Amygdala (tissue), 56 donors: ENCODE measurements at regions not wholly inside any gene's neighbourhood (a gene's known extent, or its start where the extent isn't known, plus 50 kb on each side); places are given as distances from the start of the nearest gene placed in this dataset.
"Not testable (repeated sequence)": the region's sequence is repeated elsewhere in the genome, so short reads cannot be mapped to it uniquely, and the experiment has no call there.

Source experiments
- DNase-seq, 56 donors: peaks; one replicate each; lab custom pipeline; 2025; lab: John Stamatoyannopoulos, UW

GRCh38 chr7:51606601-51607154 is 290.1 kb upstream of the COBL start:
- no peak for DNase-seq

GRCh38 chr7:51602376-51602775 is 285.8 kb upstream of the COBL start:
- no peak for DNase-seq

GRCh38 chr7:51601461-51601860 is 284.9 kb upstream of the COBL start:
- no peak for DNase-seq

- DNase-seq: not testable (repeated sequence)
Observed at GRCh38 chr7:51599935-51600334, 283.3 kb upstream of the COBL start.

GRCh38 chr7:51593628-51594027 is 277.0 kb upstream of the COBL start:
- peak in 8 of 56 donors; percentile 1 to 50 (median 19) for DNase-seq

GRCh38 chr7:51592842-51593599 is 276.4 kb upstream of the COBL start:
- DNase-seq: no peak

GRCh38 chr7:51591223-51591622 is 274.6 kb upstream of the COBL start:
- DNase-seq: no peak

- DNase-seq: no peak
Observed at GRCh38 chr7:51590746-51591145, 274.1 kb upstream of the COBL start.

GRCh38 chr7:51589111-51589510 is 272.5 kb upstream of the COBL start:
- no peak for DNase-seq

- DNase-seq: no peak
Observed at GRCh38 chr7:51587604-51588003, 271.0 kb upstream of the COBL start.

- DNase-seq: no peak
Observed at GRCh38 chr7:51577390-51577789, 260.8 kb upstream of the COBL start.

- DNase-seq: no peak
Observed at GRCh38 chr7:51569581-51569980, 253.0 kb upstream of the COBL start.

GRCh38 chr7:51569176-51569575 is 252.6 kb upstream of the COBL start:
- no peak for DNase-seq

- DNase-seq: no peak
Observed at GRCh38 chr7:51551070-51551469, 234.5 kb upstream of the COBL start.

GRCh38 chr7:51545131-51545530 is 228.5 kb upstream of the COBL start:
- no peak for DNase-seq

GRCh38 chr7:51543801-51544553 is 227.4 kb upstream of the COBL start:
- no peak for DNase-seq

- not testable (repeated sequence) for DNase-seq
Observed at GRCh38 chr7:51540906-51541305, 224.3 kb upstream of the COBL start.

GRCh38 chr7:51539840-51540239 is 223.2 kb upstream of the COBL start:
- DNase-seq: no peak

- DNase-seq: no peak
Observed at GRCh38 chr7:51528172-51528571, 211.6 kb upstream of the COBL start.

- no peak for DNase-seq
Observed at GRCh38 chr7:51521694-51522312, 205.2 kb upstream of the COBL start.

GRCh38 chr7:51521054-51521453 is 204.4 kb upstream of the COBL start:
- DNase-seq: no peak
